ENCODE measurements at regions not wholly inside any gene's neighbourhood (a gene's known extent, or its start where the extent isn't known, plus 50 kb on each side); places are given as distances from the start of the nearest gene placed in this dataset.
"Not testable (repeated sequence)": the region's sequence is repeated elsewhere in the genome, so short reads cannot be mapped to it uniquely, and the experiment has no call there.

- TF ChIP-seq, protein P1, sequence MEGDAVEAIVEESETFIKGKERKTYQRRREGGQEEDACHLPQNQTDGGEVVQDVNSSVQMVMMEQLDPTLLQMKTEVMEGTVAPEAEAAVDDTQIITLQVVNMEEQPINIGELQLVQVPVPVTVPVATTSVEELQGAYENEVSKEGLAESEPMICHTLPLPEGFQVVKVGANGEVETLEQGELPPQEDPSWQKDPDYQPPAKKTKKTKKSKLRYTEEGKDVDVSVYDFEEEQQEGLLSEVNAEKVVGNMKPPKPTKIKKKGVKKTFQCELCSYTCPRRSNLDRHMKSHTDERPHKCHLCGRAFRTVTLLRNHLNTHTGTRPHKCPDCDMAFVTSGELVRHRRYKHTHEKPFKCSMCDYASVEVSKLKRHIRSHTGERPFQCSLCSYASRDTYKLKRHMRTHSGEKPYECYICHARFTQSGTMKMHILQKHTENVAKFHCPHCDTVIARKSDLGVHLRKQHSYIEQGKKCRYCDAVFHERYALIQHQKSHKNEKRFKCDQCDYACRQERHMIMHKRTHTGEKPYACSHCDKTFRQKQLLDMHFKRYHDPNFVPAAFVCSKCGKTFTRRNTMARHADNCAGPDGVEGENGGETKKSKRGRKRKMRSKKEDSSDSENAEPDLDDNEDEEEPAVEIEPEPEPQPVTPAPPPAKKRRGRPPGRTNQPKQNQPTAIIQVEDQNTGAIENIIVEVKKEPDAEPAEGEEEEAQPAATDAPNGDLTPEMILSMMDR (conservative IDR thresholded peaks at IDR 0.05 in 1 of 2, IDR thresholded peaks at IDR 0.05 in 1 of 2; ENCODE audit: low read depth in 1 of 2, low read length in 2 of 2) = no peak
- no peak for TF ChIP-seq EZH2 (IDR thresholded peaks at IDR 0.05; ENCODE audit: low read length, missing control alignments)
- H2AFZ ChIP-seq (ENCODE audit: low read length) = no peak overlapping the region
- no peaks in the 10 kb centered on the region for H3K27me3 ChIP-seq (ENCODE audit: control insufficient read depth, insufficient read depth, low read length)
- no peaks in the 10 kb centered on the region for H3K79me2 ChIP-seq (ENCODE audit: control insufficient read depth, insufficient read depth, low read length)
- no peak overlapping the region for H3K27ac ChIP-seq (ENCODE audit: insufficient read depth, low read length)
- no peaks in the 10 kb centered on the region for H3K36me3 ChIP-seq (ENCODE audit: control insufficient read depth, insufficient read depth, low read length)
- no peak for DNase-seq (ENCODE audit: low read depth in 2 of 2)
- no peaks in the 10 kb centered on the region for H3K9me3 ChIP-seq (ENCODE audit: control insufficient read depth, insufficient read depth, low read depth, low read length)
- no peak overlapping the region for H3K4me2 ChIP-seq (ENCODE audit: extremely low read depth, insufficient read depth, low read length)
- no peak overlapping the region for H3K4me3 ChIP-seq (replicated peaks in 1 of 4; ENCODE audit: control extremely low read depth in 1 of 4, insufficient read depth in 1 of 4, low read depth in 3 of 4, low read length in 4 of 4)
- H3K4me1 ChIP-seq (ENCODE audit: control insufficient read depth, extremely low read depth, insufficient read depth, low read length) = no peaks in the 10 kb centered on the region
- no peaks in the 10 kb centered on the region for H4K20me1 ChIP-seq (ENCODE audit: control insufficient read depth, extremely low read depth, insufficient read depth, low read length)
- no peak overlapping the region for H3K9ac ChIP-seq (ENCODE audit: insufficient read depth, low read length)
These were observed 73.8 kb upstream of the SERBP1 start for GRCh38 chr1:67503974-67504373.

DNA sequence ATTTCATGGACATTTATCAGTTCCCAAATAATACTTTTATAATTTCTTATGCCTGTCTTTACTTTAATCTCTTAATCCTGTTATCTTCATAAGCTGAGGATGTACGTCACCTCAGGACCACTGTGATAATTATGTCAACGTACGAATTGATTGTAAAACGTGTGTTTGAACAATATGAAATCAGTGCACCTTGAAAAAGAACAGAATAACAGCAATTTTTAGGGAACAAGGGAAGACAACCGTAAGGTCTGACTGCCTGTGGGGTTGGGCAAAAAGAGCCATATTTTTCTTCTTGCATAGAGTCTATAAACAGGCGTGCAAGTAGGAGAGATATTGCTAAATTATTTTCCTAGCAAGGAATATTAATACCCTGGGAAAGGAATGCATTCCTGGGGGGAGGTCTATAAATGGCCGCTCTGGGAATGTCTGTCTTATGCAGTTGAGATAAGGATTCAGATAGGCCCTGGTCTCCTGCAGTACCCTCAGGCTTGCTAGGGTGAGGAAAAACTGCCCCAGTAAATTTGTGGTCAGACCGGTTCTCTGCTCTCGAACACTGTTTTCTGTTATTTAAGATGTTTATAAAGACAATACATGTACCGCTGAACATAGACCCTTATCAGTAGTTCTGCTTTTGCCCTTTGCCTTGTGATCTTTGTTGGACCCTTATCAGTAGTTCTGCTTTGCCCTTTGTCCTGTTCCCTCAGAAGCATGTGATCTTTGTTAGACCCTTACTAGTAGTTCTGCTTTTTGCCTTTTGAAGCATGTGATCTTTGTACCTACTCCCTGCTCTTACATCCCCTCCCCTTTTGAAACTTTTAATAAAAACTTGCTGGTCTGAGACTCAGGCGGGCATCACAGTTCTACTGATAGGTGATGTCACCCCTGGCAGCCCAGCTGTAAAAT lies 83.4 kb upstream of the SERBP1 start:
- DNase-seq (ENCODE audit: low read depth in 2 of 2); H3K27me3 ChIP-seq (ENCODE audit: control insufficient read depth, insufficient read depth, low read length); H3K27ac ChIP-seq (ENCODE audit: insufficient read depth, low read length); H3K79me2 ChIP-seq (ENCODE audit: control insufficient read depth, insufficient read depth, low read length); H3K9me3 ChIP-seq (ENCODE audit: control insufficient read depth, insufficient read depth, low read depth, low read length); H3K36me3 ChIP-seq (ENCODE audit: control insufficient read depth, insufficient read depth, low read length); H3K4me2 ChIP-seq (ENCODE audit: extremely low read depth, insufficient read depth, low read length); H3K4me3 ChIP-seq (replicated peaks in 1 of 4; ENCODE audit: control extremely low read depth in 1 of 4, insufficient read depth in 1 of 4, low read depth in 3 of 4, low read length in 4 of 4); H4K20me1 ChIP-seq (ENCODE audit: control insufficient read depth, extremely low read depth, insufficient read depth, low read length); H3K4me1 ChIP-seq (ENCODE audit: control insufficient read depth, extremely low read depth, insufficient read depth, low read length); H2AFZ ChIP-seq (ENCODE audit: low read length); H3K9ac ChIP-seq (ENCODE audit: insufficient read depth, low read length): not testable (repeated sequence)

GRCh38 chr1:67514300-67514699 lies 84.1 kb upstream of the SERBP1 start:
- H2AFZ ChIP-seq (ENCODE audit: low read length) = no peak overlapping the region
- H3K9me3 ChIP-seq (ENCODE audit: control insufficient read depth, insufficient read depth, low read depth, low read length) = no peaks in the 10 kb centered on the region
- no peaks in the 10 kb centered on the region for H3K27me3 ChIP-seq (ENCODE audit: control insufficient read depth, insufficient read depth, low read length)
- H3K79me2 ChIP-seq (ENCODE audit: control insufficient read depth, insufficient read depth, low read length) = no peaks in the 10 kb centered on the region
- no peaks in the 10 kb centered on the region for H3K36me3 ChIP-seq (ENCODE audit: control insufficient read depth, insufficient read depth, low read length)
- H3K9ac ChIP-seq (ENCODE audit: insufficient read depth, low read length) = no peak overlapping the region
- no peak for DNase-seq (ENCODE audit: low read depth in 2 of 2)
- H3K4me2 ChIP-seq (ENCODE audit: extremely low read depth, insufficient read depth, low read length) = no peak overlapping the region
- H3K4me1 ChIP-seq (ENCODE audit: control insufficient read depth, extremely low read depth, insufficient read depth, low read length) = no peaks in the 10 kb centered on the region
- TF ChIP-seq, protein P1 (conservative IDR thresholded peaks at IDR 0.05 in 1 of 2, IDR thresholded peaks at IDR 0.05 in 1 of 2; ENCODE audit: low read depth in 1 of 2, low read length in 2 of 2) = no peak
- TF ChIP-seq EZH2 (IDR thresholded peaks at IDR 0.05; ENCODE audit: low read length, missing control alignments) = no peak
- no peak overlapping the region for H3K27ac ChIP-seq (ENCODE audit: insufficient read depth, low read length)
- H3K4me3 ChIP-seq (replicated peaks in 1 of 4; ENCODE audit: control extremely low read depth in 1 of 4, insufficient read depth in 1 of 4, low read depth in 3 of 4, low read length in 4 of 4) = no peak overlapping the region
- no peaks in the 10 kb centered on the region for H4K20me1 ChIP-seq (ENCODE audit: control insufficient read depth, extremely low read depth, insufficient read depth, low read length)

Data from fibroblast of lung (primary cell).